ENCODE measurements at regions not wholly inside any gene's neighbourhood (a gene's known extent, or its start where the extent isn't known, plus 50 kb on each side); places are given as distances from the start of the nearest gene placed in this dataset.

DNA sequence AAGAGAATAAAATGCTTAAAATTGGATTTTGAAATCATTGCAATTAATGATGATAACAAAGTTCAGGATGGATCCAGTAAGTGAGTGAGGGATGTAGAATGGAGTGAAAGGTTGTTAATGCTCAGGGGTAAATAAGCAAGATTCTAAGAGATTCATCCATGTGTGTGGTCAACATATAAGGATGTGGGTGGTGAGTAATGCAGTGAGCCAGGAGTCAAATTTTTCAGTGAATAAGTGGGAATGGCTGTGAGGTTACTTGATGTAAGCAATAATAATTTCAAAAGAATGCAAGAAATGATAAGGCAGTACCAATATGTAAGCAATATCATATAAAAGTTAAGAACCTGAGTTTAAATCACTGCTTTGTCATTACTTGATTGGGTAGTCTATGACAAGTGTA is 207.5 kb upstream of the ADGRB3 start:
- no peaks in the 10 kb centered on the region for H3K36me3 ChIP-seq
- H3K4me1 ChIP-seq (ENCODE audit: control insufficient read depth in 1 of 2, low read depth in 2 of 2) = no peaks in the 10 kb centered on the region
- no peak for TF ChIP-seq CTCF (IDR thresholded peaks at IDR 0.05)
- no peak overlapping the region for H3K4me3 ChIP-seq
- ATAC-seq (ENCODE audit: insufficient number of reproducible peaks, low FRiP score, low read depth) (no peak), DNase-seq (ENCODE audit: low spot score) (no peak)
- no peaks in the 10 kb centered on the region for H3K27me3 ChIP-seq (replicated peaks; ENCODE audit: insufficient read depth)
- H3K27ac ChIP-seq = no peak overlapping the region
- no peaks in the 10 kb centered on the region for H3K9me3 ChIP-seq

DNA sequence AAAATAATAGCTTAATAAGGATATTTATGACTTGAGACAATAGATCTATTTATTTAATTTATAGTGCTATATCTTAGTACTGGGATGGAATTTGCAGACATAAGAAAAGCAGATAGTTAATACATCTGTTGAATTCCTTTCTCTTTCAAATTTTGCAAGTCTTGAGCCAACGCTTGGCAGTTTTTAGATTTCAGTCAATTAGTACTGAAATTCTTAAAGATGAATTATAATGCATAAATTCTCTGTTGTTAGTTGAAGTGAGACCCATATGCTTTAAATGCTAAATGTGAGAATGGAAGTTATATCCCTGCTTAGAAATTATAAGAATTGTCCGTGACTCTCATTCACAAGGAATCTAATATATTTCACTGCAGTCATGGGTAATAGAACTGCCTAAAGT is 225.1 kb upstream of the ADGRB3 start:
- no peaks in the 10 kb centered on the region for H3K36me3 ChIP-seq
- ATAC-seq (ENCODE audit: insufficient number of reproducible peaks, low FRiP score, low read depth) = no peak
- no peak for DNase-seq (ENCODE audit: low spot score)
- H3K27me3 ChIP-seq (replicated peaks; ENCODE audit: insufficient read depth) = no peaks in the 10 kb centered on the region
- TF ChIP-seq CTCF (IDR thresholded peaks at IDR 0.05) = no peak
- H3K9me3 ChIP-seq = no peaks in the 10 kb centered on the region
- no peak overlapping the region for H3K27ac ChIP-seq
- no peaks in the 10 kb centered on the region for H3K4me1 ChIP-seq (ENCODE audit: control insufficient read depth in 1 of 2, low read depth in 2 of 2)
- H3K4me3 ChIP-seq = no peak overlapping the region

DNA sequence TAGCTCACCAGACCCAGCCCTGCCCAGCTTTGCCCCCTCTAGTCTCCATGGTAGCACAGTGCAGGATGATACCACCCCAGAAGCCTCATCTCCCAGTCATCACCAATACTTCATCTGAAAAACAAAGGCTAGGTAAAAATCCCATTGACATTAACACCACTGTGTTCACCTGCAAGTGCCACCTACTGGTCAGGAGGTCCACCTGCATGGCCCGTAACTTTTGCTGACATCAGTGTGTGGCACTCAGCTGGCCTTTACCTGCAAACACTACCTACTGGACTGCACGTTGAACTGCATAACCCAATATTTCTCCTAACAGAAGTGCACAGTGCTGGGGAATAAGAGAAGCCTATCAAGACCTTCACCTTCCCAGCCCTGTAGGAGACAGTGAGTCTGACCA is 234.7 kb upstream of the ADGRB3 start:
- no peaks in the 10 kb centered on the region for H3K36me3 ChIP-seq
- no peaks in the 10 kb centered on the region for H3K27me3 ChIP-seq (replicated peaks; ENCODE audit: insufficient read depth)
- TF ChIP-seq CTCF (IDR thresholded peaks at IDR 0.05) = no peak
- ATAC-seq (ENCODE audit: insufficient number of reproducible peaks, low FRiP score, low read depth) = no peak
- DNase-seq (ENCODE audit: low spot score) = no peak
- no peaks in the 10 kb centered on the region for H3K4me1 ChIP-seq (ENCODE audit: control insufficient read depth in 1 of 2, low read depth in 2 of 2)
- no peak overlapping the region for H3K27ac ChIP-seq
- H3K4me3 ChIP-seq = no peak overlapping the region
- H3K9me3 ChIP-seq = peaks cover 6% of the 10 kb centered on the region

DNA sequence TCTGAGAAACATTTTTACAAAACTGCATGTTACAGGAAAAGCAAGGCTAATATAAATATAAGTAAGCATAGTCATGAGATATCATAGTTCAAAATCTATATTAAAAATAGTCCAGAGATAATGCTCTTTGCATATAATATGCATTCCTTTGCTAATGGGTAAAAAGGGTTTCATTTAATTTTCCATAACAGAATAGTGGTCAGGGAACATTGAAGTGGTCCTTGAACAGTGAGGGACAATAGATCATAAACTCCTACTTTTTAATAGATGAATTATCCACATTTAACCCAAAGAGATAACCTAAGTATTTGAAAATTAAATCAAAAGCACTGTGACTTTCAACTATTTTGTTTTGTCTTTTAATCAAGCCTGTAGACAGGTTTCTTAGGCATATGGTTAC is 243.1 kb upstream of the ADGRB3 start:
- no peak overlapping the region for H3K4me3 ChIP-seq
- no peaks in the 10 kb centered on the region for H3K36me3 ChIP-seq
- TF ChIP-seq CTCF (IDR thresholded peaks at IDR 0.05) = no peak
- H3K4me1 ChIP-seq (ENCODE audit: control insufficient read depth in 1 of 2, low read depth in 2 of 2) = no peaks in the 10 kb centered on the region
- H3K27me3 ChIP-seq (replicated peaks; ENCODE audit: insufficient read depth) = no peaks in the 10 kb centered on the region
- no peak overlapping the region for H3K27ac ChIP-seq
- H3K9me3 ChIP-seq = no peaks in the 10 kb centered on the region
- DNase-seq (ENCODE audit: low spot score) = no peak
- no peak for ATAC-seq (ENCODE audit: insufficient number of reproducible peaks, low FRiP score, low read depth)

- no peaks in the 10 kb centered on the region for H3K27me3 ChIP-seq (replicated peaks; ENCODE audit: insufficient read depth)
Observed at GRCh38 chr6:68372991-68373390, 262.1 kb upstream of the ADGRB3 start.

More at GRCh38 chr6:68372991-68373390, 262.1 kb upstream of the ADGRB3 start:
- H3K4me1 ChIP-seq (ENCODE audit: control insufficient read depth in 1 of 2, low read depth in 2 of 2) = no peaks in the 10 kb centered on the region
- DNase-seq (ENCODE audit: low spot score) = no peak
- H3K36me3 ChIP-seq = no peaks in the 10 kb centered on the region
- no peak for ATAC-seq (ENCODE audit: insufficient number of reproducible peaks, low FRiP score, low read depth)
- TF ChIP-seq CTCF (IDR thresholded peaks at IDR 0.05) = no peak
- H3K4me3 ChIP-seq = no peak overlapping the region
- H3K27ac ChIP-seq = no peak overlapping the region
- H3K9me3 ChIP-seq = no peaks in the 10 kb centered on the region

Measured in thoracic aorta (tissue), 2 donors.